K562 (cell line): ENCODE measurements at regions not wholly inside any gene's neighbourhood (a gene's known extent, or its start where the extent isn't known, plus 50 kb on each side); places are given as distances from the start of the nearest gene placed in this dataset.

ENCODE experiments used
- ATAC-seq: fragments of 200-7000 bp; cut with Tn5 transposase; 3 replicates; pipeline ENCODE4 v1.9.1; 2020; ENCODE audit warnings: moderate library complexity
- BruUV-seq: library from RNA; stranded (reverse); fragments of 400-500 nt; replicated peaks from 2 replicates; lab custom pipeline; 2021; lab: Mats Ljungman, UMichigan
- CTCF ChIA-PET: fragments of 300-600 bp; formaldehyde crosslinking; extraction: SDS; loops from one replicate; lab custom pipeline; 2021; ENCODE audit warnings: low intra/inter-chr PET ratio; lab: Yijun Ruan, JAX
- POLR2A ChIA-PET: fragments of 300-600, 350-650 bp; sonication (Branson Sonifier 250); formaldehyde crosslinking; extraction: SDS; loops from one replicate; lab custom pipeline; 2021; ENCODE audit warnings: antibody characterized with exemption, inconsistent platforms; lab: Yijun Ruan, JAX
- DNase-seq, 4 experiments: peaks; one replicate each; pipeline versions ENCODE4 v3.0.0 to v3.0.0-alpha.2; 2011 to 2018; ENCODE audit warnings: low spot score in 3 of 4, mixed read lengths in 3 of 4; ENCODE audit errors: extremely low read depth in 1 of 4
- FAIRE-seq: peaks from 2 replicates; lab custom pipeline; 2011; peaks lifted over from hg19 to GRCh38; lab: Jason Lieb, UNC
- H2AFZ ChIP-seq: 2 replicates; pipeline ENCODE4 v1.6.0; 2011; ENCODE audit warnings: low read depth, low read length, control low read depth, inconsistent platforms
- H3K27ac ChIP-seq: fragments of 200-600 bp; 3 replicates; pipeline ENCODE4 v1.8.0; 2011; ENCODE audit warnings: low read depth, mild to moderate bottlenecking, control low read depth, inconsistent platforms, low read length, moderate library complexity, mixed read lengths; ENCODE audit errors: extremely low read depth
- H3K27me3 ChIP-seq, 2 experiments: fragments of 300-600 bp in 1 of 2; 2 replicates in 1 of 2; 3 replicates in 1 of 2; pipeline versions ENCODE4 v1.6.0 to v1.8.0; 2011; ENCODE audit warnings: inconsistent platforms in 2 of 2, low read length in 2 of 2, mild to moderate bottlenecking in 1 of 2, mixed read lengths in 1 of 2, moderate library complexity in 1 of 2; ENCODE audit not compliant: control insufficient read depth in 2 of 2, insufficient read depth in 2 of 2
- H3K36me3 ChIP-seq: fragments of 300-600 bp; 3 replicates; pipeline ENCODE4 v1.8.0; 2011; ENCODE audit warnings: mild to moderate bottlenecking, low read length, inconsistent platforms; ENCODE audit not compliant: control insufficient read depth, insufficient read depth
- H3K4me1 ChIP-seq, 2 experiments: fragments of 200-600 bp in 1 of 2; replicated peaks in 1 of 2; 2 replicates in 1 of 2; 3 replicates in 1 of 2; pipeline versions ENCODE4 v1.5.1 to v1.8.0; 2011; ENCODE audit warnings: inconsistent platforms in 2 of 2, low read length in 2 of 2, mild to moderate bottlenecking in 1 of 2, mixed read lengths in 1 of 2, moderate library complexity in 1 of 2; ENCODE audit not compliant: control insufficient read depth in 2 of 2, insufficient read depth in 2 of 2
- H3K4me2 ChIP-seq: 2 replicates; pipeline ENCODE4 v1.6.1; 2011; ENCODE audit warnings: low read length, control low read depth, inconsistent platforms, mixed read lengths; ENCODE audit not compliant: insufficient read depth
- H3K4me3 ChIP-seq: fragments of 200-600 bp; sonication (generic), shearing (Covaris generic); 2 replicates; pipeline ENCODE4 v1.5.1; 2016; ENCODE audit warnings: control low read depth, inconsistent platforms
- H3K79me2 ChIP-seq: fragments of 200-600 bp; 3 replicates; pipeline ENCODE4 v1.8.0; 2011; ENCODE audit warnings: low read length, inconsistent platforms; ENCODE audit not compliant: control insufficient read depth, insufficient read depth
- H3K9ac ChIP-seq, 2 experiments: 2 replicates each; pipeline versions ENCODE4 v1.6.0 to v1.6.1; 2011; ENCODE audit warnings: low read depth in 2 of 2, low read length in 2 of 2, control low read depth in 1 of 2, inconsistent platforms in 1 of 2, mild to moderate bottlenecking in 1 of 2, mixed read lengths in 1 of 2; ENCODE audit not compliant: insufficient read depth in 1 of 2
- H3K9me1 ChIP-seq: one replicate; pipeline ENCODE4 v1.6.0; 2011; ENCODE audit warnings: inconsistent platforms, mild to moderate bottlenecking, low read length, moderate library complexity; ENCODE audit not compliant: control insufficient read depth, insufficient read depth
- H3K9me3 ChIP-seq: replicated peaks from 2 replicates; pipeline ENCODE4 v1.5.1; 2011; ENCODE audit warnings: low read depth, low read length, inconsistent platforms; ENCODE audit not compliant: control insufficient read depth, insufficient read depth
- H4K20me1 ChIP-seq: replicated peaks from 2 replicates; pipeline ENCODE4 v1.6.1; 2011; ENCODE audit warnings: low read length, inconsistent platforms, mixed read lengths; ENCODE audit not compliant: control insufficient read depth, insufficient read depth
- RAD21 ChIP-seq, 2 experiments: fragments of 250-450 bp in 1 of 2; fragments of 450-650 bp in 1 of 2; sonication (Bioruptor Pico) in 1 of 2; formaldehyde crosslinking in 1 of 2; IDR thresholded peaks in 1 of 2; conservative IDR thresholded peaks in 1 of 2; 2 replicates each; pipeline versions ENCODE4 v1.4.0 to v1.8.0; 2020 to 2022; ENCODE audit warnings: mild to moderate bottlenecking in 2 of 2, moderate library complexity in 1 of 2
- WGBS: fragments of 100-300 bp; shearing (Covaris generic); methylation state at CpG from one replicate; pipeline ENCODE4 v1.1.6; 2016; ENCODE audit warnings: low coverage, mixed read lengths; ENCODE audit not compliant: insufficient coverage; ENCODE audit errors: missing lambda C conversion rate; 5-methylcytosine and 5-hydroxymethylcytosine counted together
- in situ Hi-C: fragments of 300-500 bp; cut with MboI; formaldehyde crosslinking; loops from 4 replicates; pipeline ENCODE4 v1.15.0; 2018; ENCODE audit warnings: inconsistent platforms, mixed read lengths
- intact Hi-C: fragments of 100-400 bp; cut with micrococcal nuclease; formaldehyde crosslinking; loops from 2 replicates; pipeline ENCODE4 v1.14.2; 2022
- TF ChIP-seq, protein P1 (sequence below), 3 experiments: IDR thresholded peaks in 2 of 3; conservative IDR thresholded peaks in 1 of 3; 2 replicates each; pipeline ENCODE4 v1.5.1; 2011 to 2012; ENCODE audit warnings: low read length in 3 of 3, mild to moderate bottlenecking in 3 of 3, control low read depth in 2 of 3, improper control_type of control experiment in 1 of 3, inconsistent platforms in 1 of 3, low read depth in 1 of 3, mixed read lengths in 1 of 3, moderate library complexity in 1 of 3; ENCODE audit not compliant: insufficient read depth in 2 of 3
- TF ChIP-seq, protein P2 (sequence below): sonication (generic); formaldehyde crosslinking; IDR thresholded peaks from 2 replicates; pipeline ENCODE4 v1.8.1; 2023; ENCODE audit warnings: mild to moderate bottlenecking, missing genetic modification reagents, moderate library complexity

DNA sequence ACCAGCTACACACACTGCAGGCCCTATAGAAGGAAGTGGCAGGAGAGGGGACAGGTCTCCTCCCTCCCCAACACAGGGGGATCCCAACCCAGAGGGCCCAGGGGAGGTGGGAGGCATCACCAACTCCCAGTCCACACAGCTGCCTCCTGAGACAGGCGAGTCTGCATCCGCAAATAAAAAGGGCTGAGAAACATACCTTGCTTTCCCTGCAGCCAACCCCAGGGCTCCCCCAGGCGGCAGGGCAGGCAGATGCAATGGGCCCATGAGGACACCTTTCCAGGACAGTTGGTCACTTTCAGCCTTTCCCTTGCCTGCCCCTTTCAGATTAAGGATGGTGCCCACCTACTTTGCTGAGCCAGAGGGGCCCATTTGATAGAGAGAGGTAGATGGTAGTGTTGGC lies 180.0 kb downstream of the BRD1 start:
- in situ Hi-C loops (no loop called here), intact Hi-C loops (no loop called here)
- Histone ChIP-seq H3K9me1 (no peaks in the 10 kb centered on the region), H3K9ac (peak overlapping the region in 1 of 2 experiments; percentile 5; a peak in 1 of 4 replicates), H3K4me1 (peaks cover 0 to 26% of the 10 kb centered on the region in 2 experiments; a peak in 2 of 5 replicates), H3K36me3 (peaks cover 30% of the 10 kb centered on the region; the same call in 2 of the 3 replicates), H3K4me2 (no peak overlapping the region), H3K27me3 (no peaks in the 10 kb centered on the region), H4K20me1 (peaks cover 49% of the 10 kb centered on the region), H3K4me3 (no peak overlapping the region), H3K27ac (no peak overlapping the region), H3K79me2 (peaks cover 91% of the 10 kb centered on the region), H2AFZ (no peak overlapping the region), H3K9me3 (no peaks in the 10 kb centered on the region)
- BruUV-seq, result no TSS peak
- TF ChIP-seq, protein P1, sequence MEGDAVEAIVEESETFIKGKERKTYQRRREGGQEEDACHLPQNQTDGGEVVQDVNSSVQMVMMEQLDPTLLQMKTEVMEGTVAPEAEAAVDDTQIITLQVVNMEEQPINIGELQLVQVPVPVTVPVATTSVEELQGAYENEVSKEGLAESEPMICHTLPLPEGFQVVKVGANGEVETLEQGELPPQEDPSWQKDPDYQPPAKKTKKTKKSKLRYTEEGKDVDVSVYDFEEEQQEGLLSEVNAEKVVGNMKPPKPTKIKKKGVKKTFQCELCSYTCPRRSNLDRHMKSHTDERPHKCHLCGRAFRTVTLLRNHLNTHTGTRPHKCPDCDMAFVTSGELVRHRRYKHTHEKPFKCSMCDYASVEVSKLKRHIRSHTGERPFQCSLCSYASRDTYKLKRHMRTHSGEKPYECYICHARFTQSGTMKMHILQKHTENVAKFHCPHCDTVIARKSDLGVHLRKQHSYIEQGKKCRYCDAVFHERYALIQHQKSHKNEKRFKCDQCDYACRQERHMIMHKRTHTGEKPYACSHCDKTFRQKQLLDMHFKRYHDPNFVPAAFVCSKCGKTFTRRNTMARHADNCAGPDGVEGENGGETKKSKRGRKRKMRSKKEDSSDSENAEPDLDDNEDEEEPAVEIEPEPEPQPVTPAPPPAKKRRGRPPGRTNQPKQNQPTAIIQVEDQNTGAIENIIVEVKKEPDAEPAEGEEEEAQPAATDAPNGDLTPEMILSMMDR (IDR thresholded peaks at IDR 0.05 in 2 of 3, conservative IDR thresholded peaks at IDR 0.05 in 1 of 3; ENCODE audit: insufficient read depth in 2 of 3, low read depth in 1 of 3, low read length in 3 of 3), result peak in 2 of 3 experiments; percentile 29 to 43; a peak in 2 of 6 replicates
- TF ChIP-seq, protein P2, sequence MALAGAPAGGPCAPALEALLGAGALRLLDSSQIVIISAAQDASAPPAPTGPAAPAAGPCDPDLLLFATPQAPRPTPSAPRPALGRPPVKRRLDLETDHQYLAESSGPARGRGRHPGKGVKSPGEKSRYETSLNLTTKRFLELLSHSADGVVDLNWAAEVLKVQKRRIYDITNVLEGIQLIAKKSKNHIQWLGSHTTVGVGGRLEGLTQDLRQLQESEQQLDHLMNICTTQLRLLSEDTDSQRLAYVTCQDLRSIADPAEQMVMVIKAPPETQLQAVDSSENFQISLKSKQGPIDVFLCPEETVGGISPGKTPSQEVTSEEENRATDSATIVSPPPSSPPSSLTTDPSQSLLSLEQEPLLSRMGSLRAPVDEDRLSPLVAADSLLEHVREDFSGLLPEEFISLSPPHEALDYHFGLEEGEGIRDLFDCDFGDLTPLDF (CRISPR knock-in tag), result no peak
- TF ChIP-seq RAD21 (CRISPR knock-in tag; conservative IDR thresholded peaks at IDR 0.05 in 1 of 2, IDR thresholded peaks at IDR 0.05 in 1 of 2), result 0 out of 4 replicates have a peak, but pooled peaks of 1 of the 2 experiments have one; percentile 13
- DNase-seq (peak in 1 of 4 experiments; percentile 25), FAIRE-seq (no peak), ATAC-seq (peak; percentile 72)
- WGBS, result 63% methylated on average over 1 of the region's 3 CpGs
- POLR2A ChIA-PET, result interaction anchor here (1.3 to 1.5 kb wide), 2 partner anchors 9 to 24 kb away, joined by 3 to 6 read pairs; no protein-coding TSS in a partner anchor
- CTCF ChIA-PET, result no interaction called here
